GM23338 (cell line): ENCODE measurements at regions not wholly inside any gene's neighbourhood (a gene's known extent, or its start where the extent isn't known, plus 50 kb on each side); places are given as distances from the start of the nearest gene placed in this dataset.

Experiments used
- ATAC-seq: fragments of 200-7000 bp; cut with Tn5 transposase; 3 replicates; pipeline ENCODE4 v1.9.1; 2020
- DNase-seq: peaks from one replicate; pipeline ENCODE4 v3.0.0-alpha.2; 2015; ENCODE audit warnings: low spot score
- H2AFZ ChIP-seq: fragments of 200-600 bp; sonication (generic); 2 replicates; pipeline ENCODE4 v1.8.0; 2016; ENCODE audit warnings: antibody characterized with exemption, mild to moderate bottlenecking, moderate library complexity
- H3F3A ChIP-seq: fragments of 200-600 bp; sonication (generic); replicated peaks from 2 replicates; pipeline ENCODE4 v1.8.0; 2017; ENCODE audit warnings: antibody characterized with exemption, mixed run types, low read depth
- H3K27ac ChIP-seq: fragments of 200-600 bp; sonication (generic); 2 replicates; pipeline ENCODE4 v1.6.1; 2016; ENCODE audit warnings: low read depth
- H3K27me3 ChIP-seq: fragments of 200-600 bp; sonication (generic); 2 replicates; pipeline ENCODE4 v1.8.0; 2016; ENCODE audit warnings: mild to moderate bottlenecking, mixed run types, moderate library complexity; ENCODE audit not compliant: insufficient read depth
- H3K36me3 ChIP-seq: fragments of 200-600 bp; sonication (generic); 2 replicates; pipeline ENCODE4 v1.8.0; 2016; ENCODE audit warnings: mild to moderate bottlenecking; ENCODE audit not compliant: insufficient read depth
- H3K4me1 ChIP-seq: fragments of 200-600 bp; sonication (generic); 2 replicates; pipeline ENCODE4 v1.8.0; 2016; ENCODE audit warnings: mild to moderate bottlenecking, moderate library complexity; ENCODE audit not compliant: insufficient read depth
- H3K4me2 ChIP-seq: fragments of 200-600 bp; sonication (generic); 2 replicates; pipeline ENCODE4 v1.7.1; 2017; ENCODE audit warnings: mixed run types
- H3K4me3 ChIP-seq: fragments of 200-600 bp; sonication (generic); 2 replicates; pipeline ENCODE4 v1.6.1; 2016; ENCODE audit warnings: mixed run types
- H3K79me2 ChIP-seq: fragments of 200-600 bp; sonication (generic); replicated peaks from 2 replicates; pipeline ENCODE4 v1.8.0; 2017; ENCODE audit warnings: mild to moderate bottlenecking; ENCODE audit not compliant: insufficient read depth
- H3K9me2 ChIP-seq: fragments of 200-600 bp; sonication (generic); 2 replicates; pipeline ENCODE4 v1.8.0; 2017; ENCODE audit not compliant: insufficient read depth
- H4K20me1 ChIP-seq: fragments of 200-600 bp; sonication (generic); replicated peaks from 2 replicates; pipeline ENCODE4 v1.8.0; 2017; ENCODE audit warnings: mild to moderate bottlenecking; ENCODE audit not compliant: insufficient read depth
- H3K27ac Mint-ChIP-seq: 2 replicates; pipeline ENCODE4 v1.8.0; 2020; ENCODE audit warnings: inconsistent platforms, mild to moderate bottlenecking, moderate library complexity, mixed read lengths
- H3K27me3 Mint-ChIP-seq: 3 replicates; pipeline ENCODE4 v1.8.0; 2022; ENCODE audit warnings: low read depth, mild to moderate bottlenecking, moderate library complexity, mixed read lengths, inconsistent platforms; ENCODE audit not compliant: insufficient read depth, poor library complexity
- H3K36me3 Mint-ChIP-seq: 3 replicates; pipeline ENCODE4 v1.8.0; 2021; ENCODE audit warnings: low read depth, mild to moderate bottlenecking, inconsistent platforms, moderate library complexity, mixed read lengths
- H3K4me1 Mint-ChIP-seq: 3 replicates; pipeline ENCODE4 v1.8.0; 2020; ENCODE audit warnings: mild to moderate bottlenecking, inconsistent platforms, mixed read lengths
- H3K4me3 Mint-ChIP-seq: 3 replicates; pipeline ENCODE4 v1.8.0; 2021; ENCODE audit warnings: moderate library complexity, mild to moderate bottlenecking, inconsistent platforms, mixed read lengths
- H3K9me3 Mint-ChIP-seq: 3 replicates; pipeline ENCODE4 v1.8.0; 2020; ENCODE audit warnings: moderate library complexity, mild to moderate bottlenecking, inconsistent platforms, mixed read lengths
- CTCF ChIP-seq, 2 experiments: fragments of 200-600 bp in 1 of 2; sonication (generic) in 1 of 2; conservative IDR thresholded peaks; 2 replicates each; pipeline versions ENCODE4 v1.5.1 to v1.6.1; 2016 to 2017; ENCODE audit warnings: antibody characterized with exemption in 2 of 2, low read depth in 2 of 2, mild to moderate bottlenecking in 2 of 2, moderate library complexity in 1 of 2
- ETS1 ChIP-seq: IDR thresholded peaks from 2 replicates; pipeline ENCODE4 v1.6.1; 2016; ENCODE audit warnings: antibody characterized with exemption
- EZH2 ChIP-seq: fragments of 200-600 bp; sonication (generic); IDR thresholded peaks from one replicate; pipeline ENCODE4 v1.8.0; 2017; ENCODE audit warnings: antibody characterized with exemption, mild to moderate bottlenecking, low read depth; ENCODE audit not compliant: unreplicated experiment
- EZH2phosphoT487 ChIP-seq: fragments of 200-600 bp; sonication (generic); IDR thresholded peaks from one replicate; pipeline ENCODE4 v1.8.1; 2018; ENCODE audit warnings: antibody characterized with exemption; ENCODE audit not compliant: unreplicated experiment
- JUNB ChIP-seq: IDR thresholded peaks from one replicate; pipeline ENCODE4 v1.6.1; 2016; ENCODE audit warnings: antibody characterized with exemption; ENCODE audit not compliant: unreplicated experiment
- NANOG ChIP-seq: IDR thresholded peaks from 2 replicates; pipeline ENCODE4 v1.6.1; 2016; ENCODE audit warnings: antibody characterized with exemption, borderline replicate concordance
- POLR2AphosphoS5 ChIP-seq: IDR thresholded peaks from 2 replicates; pipeline ENCODE4 v1.6.1; 2016; ENCODE audit warnings: antibody characterized with exemption, low read depth
- REST ChIP-seq: IDR thresholded peaks from one replicate; pipeline ENCODE4 v1.6.1; 2018; ENCODE audit warnings: antibody characterized with exemption; ENCODE audit not compliant: unreplicated experiment
- ZNF114 ChIP-seq: fragments of 250-450 bp; sonication (Bioruptor Pico); IDR thresholded peaks from 2 replicates; pipeline ENCODE4 v1.5.0; 2020; ENCODE audit warnings: mild to moderate bottlenecking, moderate library complexity
- ZNF331 ChIP-seq: fragments of 250-450 bp; sonication (Bioruptor Pico); IDR thresholded peaks from 2 replicates; pipeline ENCODE4 v1.5.0; 2020; ENCODE audit warnings: low read depth, mild to moderate bottlenecking, moderate library complexity
- ZNF462 ChIP-seq: fragments of 250-450 bp; sonication (Bioruptor Pico); IDR thresholded peaks from 2 replicates; pipeline ENCODE4 v1.5.0; 2020; ENCODE audit warnings: mild to moderate bottlenecking, moderate library complexity

GRCh38 chr4:159776961-159777360, 674.1 kb downstream of the RAPGEF2 start:
- no peak overlapping the region for H3K27ac ChIP-seq
- no peaks in the 10 kb centered on the region for H3K4me1 Mint-ChIP-seq
- H3K79me2 ChIP-seq = no peaks in the 10 kb centered on the region
- no peak overlapping the region for H3K27ac Mint-ChIP-seq
- H3K27me3 Mint-ChIP-seq = peaks cover 2% of the 10 kb centered on the region
- H3K4me3 ChIP-seq = no peak overlapping the region
- no peak overlapping the region for H2AFZ ChIP-seq
- H3K4me3 Mint-ChIP-seq = no peak overlapping the region
- H3K36me3 Mint-ChIP-seq = no peaks in the 10 kb centered on the region
- TF ChIP-seq NANOG (no peak), CTCF (conservative IDR thresholded peaks at IDR 0.05; ENCODE audit: low read depth in 2 of 2) (no peak), JUNB (no peak), ZNF331 (no peak), ETS1 (no peak), EZH2 (no peak), ZNF114 (no peak), POLR2AphosphoS5 (no peak), ZNF462 (CRISPR knock-in tag) (no peak), REST (no peak), EZH2phosphoT487 (no peak)
- no peaks in the 10 kb centered on the region for H3K9me2 ChIP-seq
- H3K36me3 ChIP-seq = no peaks in the 10 kb centered on the region
- no peaks in the 10 kb centered on the region for H3K27me3 ChIP-seq
- no peaks in the 10 kb centered on the region for H3K9me3 Mint-ChIP-seq
- no peaks in the 10 kb centered on the region for H4K20me1 ChIP-seq
- DNase-seq = no peak
- no peak overlapping the region for H3K4me2 ChIP-seq
- no peak for ATAC-seq
- no peaks in the 10 kb centered on the region for H3F3A ChIP-seq
- no peaks in the 10 kb centered on the region for H3K4me1 ChIP-seq
